Osteocyte (in vitro differentiated cells): ENCODE measurements at regions not wholly inside any gene's neighbourhood (a gene's known extent, or its start where the extent isn't known, plus 50 kb on each side); places are given as distances from the start of the nearest gene placed in this dataset.

Source experiments
- DNase-seq: peaks from one replicate; pipeline ENCODE4 v3.0.0; 2021; ENCODE audit warnings: mixed read lengths; ENCODE audit not compliant: unreplicated experiment; ENCODE audit errors: extremely low spot score
- H3K27ac Mint-ChIP-seq: one replicate; pipeline ENCODE4 v1.8.0; 2021; ENCODE audit warnings: mild to moderate bottlenecking, mixed read lengths; ENCODE audit not compliant: unreplicated experiment
- H3K27me3 Mint-ChIP-seq: one replicate; pipeline ENCODE4 v1.8.0; 2021; ENCODE audit warnings: mixed read lengths; ENCODE audit not compliant: unreplicated experiment
- H3K36me3 Mint-ChIP-seq: one replicate; pipeline ENCODE4 v1.8.0; 2021; ENCODE audit warnings: mixed read lengths; ENCODE audit not compliant: unreplicated experiment
- H3K4me1 Mint-ChIP-seq: one replicate; pipeline ENCODE4 v1.8.0; 2021; ENCODE audit warnings: mixed read lengths; ENCODE audit not compliant: unreplicated experiment
- H3K4me3 Mint-ChIP-seq: one replicate; pipeline ENCODE4 v1.8.0; 2021; ENCODE audit warnings: mild to moderate bottlenecking, moderate library complexity, mixed read lengths; ENCODE audit not compliant: unreplicated experiment
- H3K9me3 Mint-ChIP-seq: one replicate; pipeline ENCODE4 v1.8.0; 2021; ENCODE audit warnings: mixed read lengths; ENCODE audit not compliant: unreplicated experiment
- TF ChIP-seq, protein P1 (sequence below): fragments of 200-600 bp; sonication (generic); IDR thresholded peaks from 2 replicates; pipeline ENCODE4 v1.5.0; 2021; ENCODE audit warnings: antibody characterized with exemption, mild to moderate bottlenecking, moderate library complexity

DNA sequence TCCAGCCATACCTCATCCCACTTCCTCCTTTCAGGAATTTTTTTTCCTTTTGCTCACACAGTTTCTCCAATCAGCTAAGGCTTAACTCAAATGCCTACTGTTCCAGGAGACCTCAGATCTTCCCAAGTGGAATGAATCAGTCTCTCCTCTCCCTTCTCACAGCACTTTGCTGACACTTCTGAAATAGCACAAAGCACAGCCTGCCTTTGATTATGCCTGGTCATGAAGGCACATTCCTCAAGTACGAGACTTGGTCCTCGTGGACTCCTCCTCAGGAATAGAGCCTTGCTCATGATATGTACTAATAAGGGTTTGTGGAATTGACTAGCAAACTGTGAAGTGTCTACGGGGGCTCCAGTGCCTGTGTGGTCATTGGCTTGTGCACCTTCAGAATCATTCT lies 176.7 kb upstream of the TENM4 start:
- TF ChIP-seq, protein P1, sequence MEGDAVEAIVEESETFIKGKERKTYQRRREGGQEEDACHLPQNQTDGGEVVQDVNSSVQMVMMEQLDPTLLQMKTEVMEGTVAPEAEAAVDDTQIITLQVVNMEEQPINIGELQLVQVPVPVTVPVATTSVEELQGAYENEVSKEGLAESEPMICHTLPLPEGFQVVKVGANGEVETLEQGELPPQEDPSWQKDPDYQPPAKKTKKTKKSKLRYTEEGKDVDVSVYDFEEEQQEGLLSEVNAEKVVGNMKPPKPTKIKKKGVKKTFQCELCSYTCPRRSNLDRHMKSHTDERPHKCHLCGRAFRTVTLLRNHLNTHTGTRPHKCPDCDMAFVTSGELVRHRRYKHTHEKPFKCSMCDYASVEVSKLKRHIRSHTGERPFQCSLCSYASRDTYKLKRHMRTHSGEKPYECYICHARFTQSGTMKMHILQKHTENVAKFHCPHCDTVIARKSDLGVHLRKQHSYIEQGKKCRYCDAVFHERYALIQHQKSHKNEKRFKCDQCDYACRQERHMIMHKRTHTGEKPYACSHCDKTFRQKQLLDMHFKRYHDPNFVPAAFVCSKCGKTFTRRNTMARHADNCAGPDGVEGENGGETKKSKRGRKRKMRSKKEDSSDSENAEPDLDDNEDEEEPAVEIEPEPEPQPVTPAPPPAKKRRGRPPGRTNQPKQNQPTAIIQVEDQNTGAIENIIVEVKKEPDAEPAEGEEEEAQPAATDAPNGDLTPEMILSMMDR, result no peak
- Mint-ChIP-seq H3K4me1 (no peaks in the 10 kb centered on the region), H3K4me3 (no peak overlapping the region), H3K27ac (no peak overlapping the region), H3K9me3 (no peaks in the 10 kb centered on the region), H3K27me3 (peaks cover 4% of the 10 kb centered on the region), H3K36me3 (no peaks in the 10 kb centered on the region)
- no peak for DNase-seq

GRCh38 chr11:79616392-79616851 lies 175.6 kb upstream of the TENM4 start:
- no peaks in the 10 kb centered on the region for H3K4me1 Mint-ChIP-seq
- TF ChIP-seq, protein P1, result no peak
- no peak overlapping the region for H3K27ac Mint-ChIP-seq
- peaks cover 5% of the 10 kb centered on the region for H3K27me3 Mint-ChIP-seq
- no peaks in the 10 kb centered on the region for H3K36me3 Mint-ChIP-seq
- no peaks in the 10 kb centered on the region for H3K9me3 Mint-ChIP-seq
- no peak for DNase-seq
- H3K4me3 Mint-ChIP-seq, result no peak overlapping the region

DNA sequence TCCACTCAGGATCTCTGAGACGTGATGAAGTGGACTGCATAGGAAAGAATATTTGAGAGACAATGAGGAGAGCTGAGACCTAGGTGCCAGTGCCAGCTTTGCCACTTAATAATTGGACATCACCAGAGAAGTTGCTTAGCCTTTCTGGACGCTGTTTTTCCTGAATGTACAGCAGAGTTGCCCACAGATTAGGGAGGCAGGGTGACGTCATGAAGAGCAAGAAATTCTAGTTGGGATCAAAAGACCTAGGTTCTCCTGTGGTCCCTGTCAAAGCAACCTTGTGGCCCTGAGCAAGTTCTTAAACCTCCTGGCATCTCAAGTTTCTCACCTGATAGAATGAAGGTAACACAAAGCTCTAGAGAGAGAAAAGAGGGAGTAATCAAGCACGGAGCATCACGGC lies 174.6 kb upstream of the TENM4 start:
- TF ChIP-seq, protein P1, result no peak
- Mint-ChIP-seq H3K9me3 (no peaks in the 10 kb centered on the region), H3K4me1 (no peaks in the 10 kb centered on the region), H3K27me3 (peaks cover 5% of the 10 kb centered on the region), H3K4me3 (no peak overlapping the region), H3K36me3 (no peaks in the 10 kb centered on the region), H3K27ac (no peak overlapping the region)
- no peak for DNase-seq

- H3K36me3 Mint-ChIP-seq, result no peaks in the 10 kb centered on the region
- DNase-seq, result no peak
- H3K27ac Mint-ChIP-seq, result no peak overlapping the region
- TF ChIP-seq, protein P1, result no peak
- peaks cover 5% of the 10 kb centered on the region for H3K27me3 Mint-ChIP-seq
- H3K9me3 Mint-ChIP-seq, result no peaks in the 10 kb centered on the region
- no peaks in the 10 kb centered on the region for H3K4me1 Mint-ChIP-seq
- H3K4me3 Mint-ChIP-seq, result no peak overlapping the region
Observed at GRCh38 chr11:79610678-79611077, 169.8 kb upstream of the TENM4 start.

DNA sequence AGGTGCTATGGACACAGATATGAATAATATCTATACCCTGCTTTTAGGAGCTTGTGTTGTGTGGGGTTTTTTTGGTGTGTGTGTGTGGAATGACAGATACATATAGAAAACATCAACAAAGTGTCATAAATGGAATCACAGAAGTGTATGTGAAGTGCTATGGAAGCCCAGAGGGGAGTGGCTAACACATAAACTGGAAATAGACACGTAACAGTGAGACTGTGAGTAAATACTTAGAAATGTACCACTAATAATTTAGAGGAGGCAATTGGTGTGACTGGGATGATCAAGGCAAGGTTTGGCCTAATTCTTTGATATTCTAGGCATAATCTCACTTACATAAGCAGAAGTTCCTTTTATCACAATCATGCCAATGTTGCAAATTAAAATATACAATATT lies 169.3 kb upstream of the TENM4 start:
- Mint-ChIP-seq H3K36me3 (no peaks in the 10 kb centered on the region), H3K27ac (no peak overlapping the region), H3K4me3 (no peak overlapping the region), H3K4me1 (no peaks in the 10 kb centered on the region), H3K27me3 (peaks cover 5% of the 10 kb centered on the region), H3K9me3 (no peaks in the 10 kb centered on the region)
- DNase-seq, result no peak
- TF ChIP-seq, protein P1, result no peak
